HCT116 (cell line): ENCODE measurements at regions not wholly inside any gene's neighbourhood (a gene's known extent, or its start where the extent isn't known, plus 50 kb on each side); places are given as distances from the start of the nearest gene placed in this dataset.

Source experiments
- ATAC-seq: fragments of 200-7000 bp; cut with Tn5 transposase; 2 replicates; pipeline ENCODE4 v1.9.1; 2020; ENCODE audit warnings: mild to moderate bottlenecking, moderate library complexity
- BruUV-seq: library from RNA; stranded (reverse); fragments of 400-500 nt; replicated peaks from 2 replicates; lab custom pipeline; 2021; lab: Mats Ljungman, UMichigan
- CTCF ChIA-PET: fragments of 300-600 bp; sonication (Branson Sonifier 250); formaldehyde crosslinking; loops from one replicate; lab custom pipeline; 2021; ENCODE audit warnings: antibody characterized with exemption; lab: Charles Lee
- POLR2A ChIA-PET: fragments of 300-600, 350-600 bp; sonication (Branson Sonifier 250); formaldehyde crosslinking; loops from one replicate; lab custom pipeline; 2021; ENCODE audit warnings: antibody characterized with exemption; lab: Charles Lee
- RAD21 ChIA-PET, 2 experiments: fragments of 300-600 bp; sonication (Branson Sonifier 250); formaldehyde crosslinking; loops; one replicate each; lab custom pipeline; 2023; ENCODE audit warnings: low total read pairs in 2 of 2; ENCODE audit not compliant: uncharacterized antibody in 2 of 2, unreplicated experiment in 2 of 2, low non-redundant PET in 1 of 2; lab: Charles Lee
- DNase-seq: peaks from one replicate; pipeline ENCODE4 v3.0.0-alpha.2; 2010; ENCODE audit warnings: low read depth, low spot score
- H2AFZ ChIP-seq: fragments of 200-600 bp; shearing (Covaris generic), sonication (generic); 2 replicates; pipeline ENCODE4 v1.6.1; 2017; ENCODE audit warnings: low read depth, mixed run types, mixed read lengths, antibody characterized with exemption, low read length; ENCODE audit not compliant: poor library complexity, severe bottlenecking
- H3K27ac ChIP-seq: 2 replicates; pipeline ENCODE4 v1.5.1; 2012; ENCODE audit warnings: low read depth, low read length
- H3K27me3 ChIP-seq: fragments of 200-600 bp; sonication (generic); 2 replicates; pipeline ENCODE4 v1.6.1; 2016; ENCODE audit warnings: mixed run types, low read length, mixed read lengths; ENCODE audit not compliant: insufficient read depth
- H3K36me3 ChIP-seq, 2 experiments: fragments of 200-500 bp in 1 of 2; fragments of 200-600 bp in 1 of 2; sonication (Bioruptor generic) in 1 of 2; sonication (generic) in 1 of 2; 2 replicates each; pipeline versions ENCODE4 v1.5.1 to v1.6.1; 2014 to 2016; ENCODE audit warnings: low read length in 2 of 2, inconsistent platforms in 1 of 2, mixed read lengths in 1 of 2, mixed run types in 1 of 2; ENCODE audit not compliant: insufficient read depth in 2 of 2, control insufficient read depth in 1 of 2
- H3K4me1 ChIP-seq, 2 experiments: fragments of 200-600 bp in 1 of 2; sonication (generic) in 1 of 2; 2 replicates each; pipeline versions ENCODE4 v1.5.1 to v1.6.1; 2012 to 2017; ENCODE audit warnings: low read length in 2 of 2, inconsistent platforms in 1 of 2, mild to moderate bottlenecking in 1 of 2, mixed read lengths in 1 of 2, mixed run types in 1 of 2, moderate library complexity in 1 of 2; ENCODE audit not compliant: insufficient read depth in 2 of 2, control insufficient read depth in 1 of 2
- H3K4me2 ChIP-seq: fragments of 200-600 bp; sonication (generic); 2 replicates; pipeline ENCODE4 v1.6.1; 2017; ENCODE audit warnings: mixed run types, low read length, mixed read lengths
- H3K4me3 ChIP-seq, 2 experiments: fragments of 200-600 bp in 1 of 2; sonication (generic) in 1 of 2; replicated peaks in 1 of 2; 2 replicates each; pipeline ENCODE4 v1.5.1; 2011 to 2016; ENCODE audit warnings: low read length in 2 of 2, control low read depth in 1 of 2, low read depth in 1 of 2, mild to moderate bottlenecking in 1 of 2, mixed read lengths in 1 of 2, mixed run types in 1 of 2
- H3K79me2 ChIP-seq: fragments of 200-600 bp; sonication (generic); 2 replicates; pipeline ENCODE4 v1.6.1; 2017; ENCODE audit warnings: mild to moderate bottlenecking, mixed run types, low read length, moderate library complexity, mixed read lengths; ENCODE audit not compliant: insufficient read depth
- H3K9ac ChIP-seq: fragments of 200-600 bp; sonication (generic); 2 replicates; pipeline ENCODE4 v1.6.1; 2016; ENCODE audit warnings: low read length, mixed read lengths
- H3K9me2 ChIP-seq: fragments of 200-600 bp; sonication (generic), shearing (Covaris generic); 2 replicates; pipeline ENCODE4 v1.6.1; 2017; ENCODE audit warnings: mixed run types, mild to moderate bottlenecking, moderate library complexity; ENCODE audit not compliant: insufficient read depth
- H3K9me3 ChIP-seq, 2 experiments: fragments of 200-500 bp in 1 of 2; fragments of 200-600 bp in 1 of 2; sonication (Bioruptor generic) in 1 of 2; sonication (generic) in 1 of 2; 2 replicates each; pipeline ENCODE4 v1.6.1; 2014 to 2017; ENCODE audit warnings: low read length in 2 of 2, mixed read lengths in 2 of 2, inconsistent platforms in 1 of 2, low read depth in 1 of 2, mild to moderate bottlenecking in 1 of 2, mixed run types in 1 of 2, moderate library complexity in 1 of 2; ENCODE audit not compliant: control insufficient read depth in 1 of 2, insufficient read depth in 1 of 2
- H4K20me1 ChIP-seq: fragments of 200-600 bp; sonication (generic), shearing (Covaris generic); 2 replicates; pipeline ENCODE4 v1.6.1; 2017; ENCODE audit warnings: mixed run types, mild to moderate bottlenecking, moderate library complexity; ENCODE audit not compliant: insufficient read depth
- ATF3 ChIP-seq: IDR thresholded peaks from 2 replicates; pipeline ENCODE4 v1.6.1; 2012
- CBX3 ChIP-seq: IDR thresholded peaks from 2 replicates; pipeline ENCODE4 v1.6.1; 2012; ENCODE audit warnings: low read depth
- CEBPB ChIP-seq: IDR thresholded peaks from 2 replicates; pipeline ENCODE4 v1.6.1; 2012; ENCODE audit warnings: low read depth
- CTCF ChIP-seq, 3 experiments: fragments of 200-600 bp in 1 of 3; sonication (generic) in 1 of 3; IDR thresholded peaks in 2 of 3; conservative IDR thresholded peaks in 1 of 3; 2 replicates each; pipeline ENCODE4 v1.5.1; 2012 to 2017; ENCODE audit warnings: low read depth in 2 of 3, low read length in 2 of 3, antibody characterized with exemption in 1 of 3, borderline replicate concordance in 1 of 3, control low read depth in 1 of 3, mild to moderate bottlenecking in 1 of 3, mixed read lengths in 1 of 3, mixed run types in 1 of 3, moderate library complexity in 1 of 3; ENCODE audit not compliant: insufficient read depth in 1 of 3
- EGR1 ChIP-seq: IDR thresholded peaks from 2 replicates; pipeline ENCODE4 v1.6.1; 2012; ENCODE audit warnings: low read depth
- FOSL1 ChIP-seq: IDR thresholded peaks from 2 replicates; pipeline ENCODE4 v1.6.1; 2012; ENCODE audit warnings: low read depth
- JUND ChIP-seq: IDR thresholded peaks from 2 replicates; pipeline ENCODE4 v1.6.1; 2012
- MAX ChIP-seq: IDR thresholded peaks from 2 replicates; pipeline ENCODE4 v1.6.1; 2012
- POLR2A ChIP-seq: IDR thresholded peaks from 2 replicates; pipeline ENCODE4 v1.7.0; 2011; ENCODE audit warnings: borderline replicate concordance; ENCODE audit not compliant: insufficient read depth, insufficient read length; ENCODE audit errors: extremely low read depth
- SIN3A ChIP-seq: IDR thresholded peaks from 2 replicates; pipeline ENCODE4 v1.6.1; 2012; ENCODE audit warnings: low read depth
- TCF7L2 ChIP-seq: IDR thresholded peaks from 2 replicates; pipeline ENCODE4 v1.7.0; 2011; ENCODE audit warnings: borderline replicate concordance, inconsistent platforms; ENCODE audit not compliant: insufficient read depth, insufficient read length; ENCODE audit errors: extremely low read depth
- YY1 ChIP-seq: IDR thresholded peaks from 2 replicates; pipeline ENCODE4 v1.6.1; 2011; ENCODE audit warnings: low read length, low read depth, moderate library complexity, mild to moderate bottlenecking; ENCODE audit not compliant: insufficient replicate concordance; ENCODE audit errors: extremely low read depth
- ZBTB33 ChIP-seq: IDR thresholded peaks from 2 replicates; pipeline ENCODE4 v1.6.1; 2011; ENCODE audit warnings: mild to moderate bottlenecking, low read length, moderate library complexity; ENCODE audit not compliant: insufficient replicate concordance; ENCODE audit errors: extremely low read depth
- ZFX ChIP-seq: fragments of 450-650 bp; IDR thresholded peaks from 2 replicates; pipeline ENCODE4 v1.6.1; 2017
- intact Hi-C: fragments of 100-400 bp; cut with micrococcal nuclease; formaldehyde crosslinking; loops from 2 replicates; pipeline ENCODE4 v1.10.0; 2022

- Histone ChIP-seq H3K9me3 (no peaks in the 10 kb centered on the region), H3K27me3 (no peaks in the 10 kb centered on the region), H3K27ac (no peak overlapping the region), H2AFZ (no peak overlapping the region), H4K20me1 (no peaks in the 10 kb centered on the region), H3K9me2 (no peaks in the 10 kb centered on the region), H3K36me3 (no peaks in the 10 kb centered on the region), H3K4me1 (no peaks in the 10 kb centered on the region), H3K4me2 (no peak overlapping the region), H3K79me2 (no peaks in the 10 kb centered on the region), H3K9ac (no peak overlapping the region), H3K4me3 (no peak overlapping the region)
- CTCF ChIA-PET: no interaction called here
- RAD21 ChIA-PET: no interaction called here
- no peak for DNase-seq
- POLR2A ChIA-PET: no interaction called here
- no TSS peak for BruUV-seq
- TF ChIP-seq SIN3A (no peak), ATF3 (no peak), YY1 (no peak), EGR1 (no peak), POLR2A (no peak), ZFX (no peak), FOSL1 (no peak), CBX3 (no peak), JUND (no peak), CEBPB (no peak), TCF7L2 (no peak), CTCF (IDR thresholded peaks at IDR 0.05 in 2 of 3, conservative IDR thresholded peaks at IDR 0.05 in 1 of 3; ENCODE audit: borderline replicate concordance in 1 of 3, insufficient read depth in 1 of 3, low read depth in 2 of 3, low read length in 2 of 3) (no peak), MAX (no peak), ZBTB33 (no peak)
- ATAC-seq: no peak
- intact Hi-C loops: no loop called here
These were observed 182.5 kb upstream of the HDAC4 start for GRCh38 chr2:239583171-239583878.
